Urinary bladder (tissue), 3 donors: ENCODE measurements at regions not wholly inside any gene's neighbourhood (a gene's known extent, or its start where the extent isn't known, plus 50 kb on each side); places are given as distances from the start of the nearest gene placed in this dataset.
"Not testable (repeated sequence)": the region's sequence is repeated elsewhere in the genome, so short reads cannot be mapped to it uniquely, and the experiment has no call there.

Source experiments
- DNase-seq: peaks from one replicate; pipeline ENCODE4 v3.0.0-alpha.2; 2015; ENCODE audit errors: extremely low spot score
- H3K27ac ChIP-seq: one replicate; pipeline ENCODE4 v1.5.1; 2013; ENCODE audit warnings: low read depth, mild to moderate bottlenecking, moderate library complexity
- H3K36me3 ChIP-seq: one replicate; pipeline ENCODE4 v1.6.1; 2013; ENCODE audit warnings: mild to moderate bottlenecking, moderate library complexity; ENCODE audit not compliant: insufficient read depth
- H3K4me1 ChIP-seq: one replicate; pipeline ENCODE4 v1.6.1; 2013; ENCODE audit warnings: mild to moderate bottlenecking, moderate library complexity; ENCODE audit not compliant: insufficient read depth
- H3K4me3 ChIP-seq: one replicate; pipeline ENCODE4 v1.5.1; 2013; ENCODE audit warnings: low read depth, low read length
- WGBS: extraction: QIAGEN DNeasy Blood & Tissue Kit; methylation state at CpG from one replicate; pipeline ENCODE4 v1.1.7; 2013; 5-methylcytosine and 5-hydroxymethylcytosine counted together
- donor health status: healthy with polysubstance abuse.
- donor health status: healthy.

- Histone ChIP-seq H3K4me3 (no peak overlapping the region), H3K36me3 (no peaks in the 10 kb centered on the region), H3K27ac (no peak overlapping the region), H3K4me1 (no peaks in the 10 kb centered on the region)
- DNase-seq, result no peak
- WGBS, result 52% methylated on average over 1 of the region's 1 CpG
Measured at GRCh38 chr2:17401096-17401495, 117.1 kb downstream of the RAD51AP2 start.

GRCh38 chr2:17398770-17399169, 119.5 kb downstream of the RAD51AP2 start:
- Histone ChIP-seq H3K4me3 (no peak overlapping the region), H3K36me3 (no peaks in the 10 kb centered on the region), H3K4me1 (no peaks in the 10 kb centered on the region), H3K27ac (no peak overlapping the region)
- WGBS, result 88% methylated on average over 2 of the region's 2 CpGs
- DNase-seq, result no peak

- Histone ChIP-seq H3K27ac (no peak overlapping the region), H3K4me1 (no peaks in the 10 kb centered on the region), H3K36me3 (no peaks in the 10 kb centered on the region), H3K4me3 (no peak overlapping the region)
- DNase-seq, result no peak
Measured at GRCh38 chr2:17388798-17389197, 129.4 kb downstream of the RAD51AP2 start.

- Histone ChIP-seq H3K36me3 (no peaks in the 10 kb centered on the region), H3K4me3 (no peak overlapping the region), H3K27ac (no peak overlapping the region), H3K4me1 (no peaks in the 10 kb centered on the region)
- DNase-seq, result no peak
- 83% methylated on average over 2 of the region's 2 CpGs for WGBS
Measured at GRCh38 chr2:17387591-17387990, 130.6 kb downstream of the RAD51AP2 start.

GRCh38 chr2:17386771-17387170, 131.5 kb downstream of the RAD51AP2 start:
- no peaks in the 10 kb centered on the region for H3K4me1 ChIP-seq
- no peak overlapping the region for H3K4me3 ChIP-seq
- 78% methylated on average over 2 of the region's 2 CpGs for WGBS
- no peak overlapping the region for H3K27ac ChIP-seq
- H3K36me3 ChIP-seq, result no peaks in the 10 kb centered on the region
- DNase-seq, result no peak

GRCh38 chr2:17380003-17380402, 138.2 kb downstream of the RAD51AP2 start:
- H3K4me1 ChIP-seq, result no peaks in the 10 kb centered on the region
- no peaks in the 10 kb centered on the region for H3K36me3 ChIP-seq
- DNase-seq, result no peak
- no peak overlapping the region for H3K27ac ChIP-seq
- WGBS, result 23% methylated on average over 1 of the region's 1 CpG
- no peak overlapping the region for H3K4me3 ChIP-seq

- H3K27ac ChIP-seq, result no peak overlapping the region
- no peaks in the 10 kb centered on the region for H3K36me3 ChIP-seq
- WGBS, result 82% methylated on average over 4 of the region's 4 CpGs
- H3K4me3 ChIP-seq, result no peak overlapping the region
- no peak for DNase-seq
- no peaks in the 10 kb centered on the region for H3K4me1 ChIP-seq
Measured at GRCh38 chr2:17375262-17375661, 143.0 kb downstream of the RAD51AP2 start.

GRCh38 chr2:17373741-17374140, 144.5 kb downstream of the RAD51AP2 start:
- no peaks in the 10 kb centered on the region for H3K4me1 ChIP-seq
- no peak overlapping the region for H3K27ac ChIP-seq
- no peak for DNase-seq
- no peak overlapping the region for H3K4me3 ChIP-seq
- no peaks in the 10 kb centered on the region for H3K36me3 ChIP-seq
- 88% methylated on average over 1 of the region's 1 CpG for WGBS

GRCh38 chr2:17373041-17373440, 145.2 kb downstream of the RAD51AP2 start:
- no peak for DNase-seq
- Histone ChIP-seq H3K4me3 (no peak overlapping the region), H3K4me1 (no peaks in the 10 kb centered on the region), H3K27ac (no peak overlapping the region), H3K36me3 (no peaks in the 10 kb centered on the region)
- 80% methylated on average over 3 of the region's 3 CpGs for WGBS

GRCh38 chr2:17363846-17364245, 154.4 kb downstream of the RAD51AP2 start:
- Histone ChIP-seq H3K27ac (no peak overlapping the region), H3K4me1 (no peaks in the 10 kb centered on the region), H3K36me3 (no peaks in the 10 kb centered on the region), H3K4me3 (no peak overlapping the region)
- no peak for DNase-seq

- no peaks in the 10 kb centered on the region for H3K36me3 ChIP-seq
- H3K4me1 ChIP-seq, result no peaks in the 10 kb centered on the region
- WGBS, result 91% methylated on average over 1 of the region's 1 CpG
- no peak for DNase-seq
- H3K4me3 ChIP-seq, result no peak overlapping the region
- H3K27ac ChIP-seq, result no peak overlapping the region
Measured at GRCh38 chr2:17362956-17363355, 155.3 kb downstream of the RAD51AP2 start.

GRCh38 chr2:17355608-17356329, 162.5 kb downstream of the RAD51AP2 start:
- H3K27ac ChIP-seq, result no peak overlapping the region
- no peaks in the 10 kb centered on the region for H3K36me3 ChIP-seq
- H3K4me1 ChIP-seq, result no peaks in the 10 kb centered on the region
- no peak overlapping the region for H3K4me3 ChIP-seq
- no peak for DNase-seq
- 72% methylated on average over 6 of the region's 6 CpGs for WGBS

GRCh38 chr2:17353263-17353662, 165.0 kb downstream of the RAD51AP2 start:
- Histone ChIP-seq H3K27ac (no peak overlapping the region), H3K4me3 (no peak overlapping the region), H3K36me3 (no peaks in the 10 kb centered on the region), H3K4me1 (no peaks in the 10 kb centered on the region)
- DNase-seq, result no peak

- H3K4me1 ChIP-seq, H3K27ac ChIP-seq, DNase-seq, H3K4me3 ChIP-seq, H3K36me3 ChIP-seq: not testable (repeated sequence)
- 69% methylated on average over 4 of the region's 4 CpGs for WGBS
Measured at GRCh38 chr2:17342692-17343091, 175.5 kb downstream of the RAD51AP2 start.

GRCh38 chr2:17337507-17337906, 180.7 kb downstream of the RAD51AP2 start:
- H3K4me3 ChIP-seq, result no peak overlapping the region
- 84% methylated on average over 3 of the region's 3 CpGs for WGBS
- H3K27ac ChIP-seq, result no peak overlapping the region
- H3K36me3 ChIP-seq, result no peaks in the 10 kb centered on the region
- no peaks in the 10 kb centered on the region for H3K4me1 ChIP-seq
- no peak for DNase-seq
